Left cardiac atrium (tissue), 4 donors: ENCODE measurements at regions not wholly inside any gene's neighbourhood (a gene's known extent, or its start where the extent isn't known, plus 50 kb on each side); places are given as distances from the start of the nearest gene placed in this dataset.

Experiments
- ATAC-seq, 2 donors: fragments of 200-7000 bp; cut with Tn5 transposase; one replicate each; pipeline ENCODE4 v1.9.1; 2020; ENCODE audit warnings: mild to moderate bottlenecking in 2 of 2, moderate library complexity in 2 of 2
- DNase-seq: peaks from one replicate; pipeline ENCODE4 v3.0.0-alpha.2; 2020
- intact Hi-C, 2 donors: fragments of 100-400 bp; cut with DNase I; formaldehyde crosslinking; loops; one replicate each; pipeline versions ENCODE4 v1.14.1 to v1.15.1; 2022 to 2023
- donor health status: DM: no; HTN: yes; CAD: no.
- donor health status: DM: no; HTN: yes; CAD: no; lungs with severe emphysema.
- donor health status: DM: yes; HTN: yes; CAD: no.
- donor health status: Dilated cardiomyopathy.

- intact Hi-C loops, result no loop called here
- DNase-seq (no peak), ATAC-seq (no peak)
Measured at GRCh38 chr6:105833959-105834947, 251.9 kb upstream of the PRDM1 start.

GRCh38 chr6:105832313-105832761 is 253.8 kb upstream of the PRDM1 start:
- ATAC-seq (peak in 1 of 2 donors; percentile 23), DNase-seq (no peak)
- intact Hi-C loops, result no loop called here

- no peak for ATAC-seq
- DNase-seq, result no peak
- intact Hi-C loops, result no loop called here
Measured at GRCh38 chr6:105831311-105832097, 254.6 kb upstream of the PRDM1 start.

- DNase-seq, result no peak
- intact Hi-C loops, result no loop called here
- ATAC-seq, result no peak
Measured at GRCh38 chr6:105825210-105825609, 260.9 kb upstream of the PRDM1 start.

- ATAC-seq, result no peak
- no peak for DNase-seq
- intact Hi-C loops, result no loop called here
Measured at GRCh38 chr6:105824732-105825131, 261.4 kb upstream of the PRDM1 start.

- intact Hi-C loops, result no loop called here
- ATAC-seq, result no peak
Measured at GRCh38 chr6:105821777-105822176, 264.4 kb upstream of the PRDM1 start.

GRCh38 chr6:105821027-105821426 is 265.1 kb upstream of the PRDM1 start:
- intact Hi-C loops, result no loop called here
- DNase-seq, result no peak
- no peak for ATAC-seq

More at GRCh38 chr6:105821777-105822176, 264.4 kb upstream of the PRDM1 start:
- DNase-seq, result no peak

GRCh38 chr6:105819745-105820144 is 266.4 kb upstream of the PRDM1 start:
- ATAC-seq, result no peak
- no peak for DNase-seq
- intact Hi-C loops, result no loop called here

- ATAC-seq, result no peak
- intact Hi-C loops, result no loop called here
- no peak for DNase-seq
Measured at GRCh38 chr6:105818505-105818904, 267.6 kb upstream of the PRDM1 start.

- no peak for DNase-seq
- intact Hi-C loops, result no loop called here
- no peak for ATAC-seq
Measured at GRCh38 chr6:105817961-105818360, 268.2 kb upstream of the PRDM1 start.

GRCh38 chr6:105817370-105817769 is 268.8 kb upstream of the PRDM1 start:
- ATAC-seq (no peak), DNase-seq (no peak)
- intact Hi-C loops, result no loop called here

GRCh38 chr6:105816847-105817246 is 269.3 kb upstream of the PRDM1 start:
- intact Hi-C loops, result no loop called here
- ATAC-seq (no peak), DNase-seq (no peak)

- no peak for ATAC-seq
- intact Hi-C loops, result no loop called here
Measured at GRCh38 chr6:105815661-105816555, 270.2 kb upstream of the PRDM1 start.

GRCh38 chr6:105814745-105815536 is 271.2 kb upstream of the PRDM1 start:
- ATAC-seq, result no peak
- no peak for DNase-seq
- intact Hi-C loops, result no loop called here

More at GRCh38 chr6:105815661-105816555, 270.2 kb upstream of the PRDM1 start:
- no peak for DNase-seq

GRCh38 chr6:105810922-105811482 is 275.1 kb upstream of the PRDM1 start:
- intact Hi-C loops, result no loop called here
- ATAC-seq, result no peak

GRCh38 chr6:105810105-105810921 is 275.8 kb upstream of the PRDM1 start:
- intact Hi-C loops, result no loop called here
- peak in 1 of 2 donors; percentile 95 for ATAC-seq
- peak; percentile 34 for DNase-seq

More at GRCh38 chr6:105810922-105811482, 275.1 kb upstream of the PRDM1 start:
- no peak for DNase-seq

- DNase-seq (no peak), ATAC-seq (no peak)
- intact Hi-C loops, result no loop called here
Measured at GRCh38 chr6:105808571-105808970, 277.6 kb upstream of the PRDM1 start.
